GF-D8 (cell line): ENCODE measurements at regions not wholly inside any gene's neighbourhood (a gene's known extent, or its start where the extent isn't known, plus 50 kb on each side); places are given as distances from the start of the nearest gene placed in this dataset.
"Not testable (repeated sequence)": the region's sequence is repeated elsewhere in the genome, so short reads cannot be mapped to it uniquely, and the experiment has no call there.

Experiments used
- DNase-seq: peaks from one replicate; lab custom pipeline; 2025; lab: John Stamatoyannopoulos, UW

- no peak for DNase-seq
Measured at GRCh38 chr4:19230906-19231545, 1020.7 kb upstream of the SLIT2 start.

- no peak for DNase-seq
Measured at GRCh38 chr4:19227701-19228100, 1024.0 kb upstream of the SLIT2 start.

GRCh38 chr4:19224820-19225219 lies 1026.9 kb upstream of the SLIT2 start:
- DNase-seq: no peak

- no peak for DNase-seq
Measured at GRCh38 chr4:19216476-19216875, 1035.2 kb upstream of the SLIT2 start.

- DNase-seq: no peak
Measured at GRCh38 chr4:19214591-19215186, 1037.0 kb upstream of the SLIT2 start.

- no peak for DNase-seq
Measured at GRCh38 chr4:19213388-19213787, 1038.3 kb upstream of the SLIT2 start.

GRCh38 chr4:19205853-19206252 lies 1045.9 kb upstream of the SLIT2 start:
- no peak for DNase-seq

GRCh38 chr4:19197838-19198237 lies 1053.9 kb upstream of the SLIT2 start:
- DNase-seq: not testable (repeated sequence)

GRCh38 chr4:19195696-19196095 lies 1056.0 kb upstream of the SLIT2 start:
- no peak for DNase-seq

- no peak for DNase-seq
Measured at GRCh38 chr4:19194672-19195071, 1057.0 kb upstream of the SLIT2 start.

- no peak for DNase-seq
Measured at GRCh38 chr4:19193274-19193981, 1058.3 kb upstream of the SLIT2 start.

- DNase-seq: no peak
Measured at GRCh38 chr4:19191979-19192650, 1059.6 kb upstream of the SLIT2 start.

GRCh38 chr4:19187691-19188090 lies 1064.0 kb upstream of the SLIT2 start:
- no peak for DNase-seq

- no peak for DNase-seq
Measured at GRCh38 chr4:19187096-19187495, 1064.6 kb upstream of the SLIT2 start.

- not testable (repeated sequence) for DNase-seq
Measured at GRCh38 chr4:19181631-19182030, 1070.1 kb upstream of the SLIT2 start.

GRCh38 chr4:19178835-19179234 lies 1072.9 kb upstream of the SLIT2 start:
- no peak for DNase-seq

GRCh38 chr4:19177616-19178015 lies 1074.1 kb upstream of the SLIT2 start:
- DNase-seq: no peak

GRCh38 chr4:19171832-19172231 lies 1079.9 kb upstream of the SLIT2 start:
- no peak for DNase-seq

- DNase-seq: no peak
Measured at GRCh38 chr4:19167311-19167710, 1084.4 kb upstream of the SLIT2 start.

- no peak for DNase-seq
Measured at GRCh38 chr4:19164334-19164733, 1087.4 kb upstream of the SLIT2 start.

- DNase-seq: no peak
Measured at GRCh38 chr4:19159874-19160273, 1091.8 kb upstream of the SLIT2 start.

- no peak for DNase-seq
Measured at GRCh38 chr4:19158107-19158809, 1093.4 kb upstream of the SLIT2 start.
